HFF-Myc (cell line): ENCODE measurements at regions not wholly inside any gene's neighbourhood (a gene's known extent, or its start where the extent isn't known, plus 50 kb on each side); places are given as distances from the start of the nearest gene placed in this dataset.
"Not testable (repeated sequence)": the region's sequence is repeated elsewhere in the genome, so short reads cannot be mapped to it uniquely, and the experiment has no call there.

Experiments
- DNase-seq: peaks from one replicate; pipeline ENCODE4 v3.0.0-alpha.2; 2011; ENCODE audit warnings: low read depth; ENCODE audit errors: extremely low read depth
- H3K4me3 ChIP-seq: replicated peaks from 2 replicates; pipeline ENCODE4 v1.5.1; 2011; ENCODE audit warnings: low read depth, mild to moderate bottlenecking, control low read depth, low read length
- TF ChIP-seq, protein P1 (sequence below): IDR thresholded peaks from 2 replicates; pipeline ENCODE4 v1.5.1; 2012; ENCODE audit warnings: mild to moderate bottlenecking, low read depth, low read length, control low read depth; ENCODE audit errors: missing control alignments

DNA sequence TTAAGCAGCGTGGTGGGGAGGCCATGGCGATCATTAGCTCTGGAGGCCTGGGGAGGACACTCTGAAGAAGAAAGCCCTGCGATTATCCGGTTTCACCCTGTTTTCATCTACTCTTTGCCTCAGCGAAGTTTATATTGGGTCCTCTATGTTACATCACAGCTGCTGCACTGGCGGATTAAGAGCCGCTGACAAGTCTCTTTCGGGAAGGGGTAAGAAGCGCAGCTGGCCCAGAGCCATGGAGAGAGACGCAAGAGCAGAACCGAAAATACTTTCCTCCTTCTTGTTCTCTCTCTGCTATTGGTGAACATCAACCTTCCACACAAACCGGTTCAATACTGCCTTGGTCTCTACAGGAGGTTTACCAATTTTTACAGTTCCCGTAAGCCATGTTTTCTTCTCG is 291.5 kb downstream of the FAM72C start:
- no peak for DNase-seq
- no peak overlapping the region for H3K4me3 ChIP-seq
- TF ChIP-seq, protein P1, sequence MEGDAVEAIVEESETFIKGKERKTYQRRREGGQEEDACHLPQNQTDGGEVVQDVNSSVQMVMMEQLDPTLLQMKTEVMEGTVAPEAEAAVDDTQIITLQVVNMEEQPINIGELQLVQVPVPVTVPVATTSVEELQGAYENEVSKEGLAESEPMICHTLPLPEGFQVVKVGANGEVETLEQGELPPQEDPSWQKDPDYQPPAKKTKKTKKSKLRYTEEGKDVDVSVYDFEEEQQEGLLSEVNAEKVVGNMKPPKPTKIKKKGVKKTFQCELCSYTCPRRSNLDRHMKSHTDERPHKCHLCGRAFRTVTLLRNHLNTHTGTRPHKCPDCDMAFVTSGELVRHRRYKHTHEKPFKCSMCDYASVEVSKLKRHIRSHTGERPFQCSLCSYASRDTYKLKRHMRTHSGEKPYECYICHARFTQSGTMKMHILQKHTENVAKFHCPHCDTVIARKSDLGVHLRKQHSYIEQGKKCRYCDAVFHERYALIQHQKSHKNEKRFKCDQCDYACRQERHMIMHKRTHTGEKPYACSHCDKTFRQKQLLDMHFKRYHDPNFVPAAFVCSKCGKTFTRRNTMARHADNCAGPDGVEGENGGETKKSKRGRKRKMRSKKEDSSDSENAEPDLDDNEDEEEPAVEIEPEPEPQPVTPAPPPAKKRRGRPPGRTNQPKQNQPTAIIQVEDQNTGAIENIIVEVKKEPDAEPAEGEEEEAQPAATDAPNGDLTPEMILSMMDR = no peak

DNA sequence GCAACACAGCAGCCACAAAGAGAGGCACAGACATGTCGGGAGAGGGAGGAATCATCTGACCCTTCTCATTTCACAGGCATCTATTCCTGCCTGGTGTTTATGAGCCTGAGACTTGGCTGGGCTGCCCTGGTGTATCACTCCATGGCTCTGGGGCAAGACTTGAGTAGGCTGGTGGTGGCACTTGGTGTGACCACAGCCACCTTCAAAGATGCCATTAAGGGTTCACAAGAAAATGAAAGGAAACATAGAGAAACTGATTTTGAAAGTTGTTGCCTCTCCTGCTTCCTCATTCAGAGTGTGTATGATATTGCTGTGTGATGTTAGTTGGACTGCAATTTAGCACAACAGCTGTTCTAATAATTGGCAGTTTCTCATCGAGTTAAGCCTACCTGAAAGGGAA is 298.8 kb downstream of the FAM72C start:
- H3K4me3 ChIP-seq = no peak overlapping the region
- DNase-seq = no peak
- TF ChIP-seq, protein P1 = no peak

DNA sequence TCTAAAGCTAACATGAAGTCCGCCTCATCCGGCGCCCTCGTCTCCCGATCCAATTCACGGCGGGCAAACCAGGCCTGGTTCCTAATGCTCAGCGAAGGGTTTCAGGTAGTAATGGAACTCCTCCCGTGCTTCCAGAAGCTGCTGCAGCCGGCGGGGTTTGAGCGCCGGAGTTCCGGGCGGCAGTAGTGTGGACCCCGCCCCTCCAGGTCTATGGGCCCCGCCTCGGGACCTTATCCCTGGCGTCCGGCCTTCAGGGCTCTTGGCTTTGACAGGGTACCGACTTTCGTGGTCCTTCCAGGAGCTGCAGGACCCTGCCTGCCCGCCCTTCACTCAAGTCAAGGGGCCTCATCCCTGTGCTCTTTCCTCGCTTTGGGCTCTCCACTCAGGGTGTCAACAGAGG is 304.1 kb downstream of the FAM72C start:
- TF ChIP-seq, protein P1 = no peak
- no peak for DNase-seq
- H3K4me3 ChIP-seq = no peak overlapping the region

DNA sequence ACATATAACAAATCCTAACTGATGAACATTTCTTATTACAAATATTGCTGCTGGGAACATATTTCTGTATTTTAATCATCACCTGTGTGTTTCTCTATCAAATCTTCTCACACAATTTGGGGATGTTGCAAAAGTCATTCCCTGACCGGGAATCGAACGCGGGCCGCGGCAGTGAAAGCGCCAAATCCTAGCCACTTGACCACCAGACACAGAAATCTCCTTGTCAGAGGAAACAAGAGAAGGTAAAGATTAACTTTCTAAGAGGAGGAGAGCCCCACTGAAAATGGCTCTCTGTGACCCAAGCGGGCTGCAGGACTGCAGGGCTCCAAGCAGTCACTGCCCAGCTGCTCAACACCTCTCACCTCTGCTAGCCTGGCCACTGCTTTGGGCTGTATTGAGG is 304.9 kb downstream of the FAM72C start:
- TF ChIP-seq, protein P1 = no peak
- no peak overlapping the region for H3K4me3 ChIP-seq
- DNase-seq = no peak

DNA sequence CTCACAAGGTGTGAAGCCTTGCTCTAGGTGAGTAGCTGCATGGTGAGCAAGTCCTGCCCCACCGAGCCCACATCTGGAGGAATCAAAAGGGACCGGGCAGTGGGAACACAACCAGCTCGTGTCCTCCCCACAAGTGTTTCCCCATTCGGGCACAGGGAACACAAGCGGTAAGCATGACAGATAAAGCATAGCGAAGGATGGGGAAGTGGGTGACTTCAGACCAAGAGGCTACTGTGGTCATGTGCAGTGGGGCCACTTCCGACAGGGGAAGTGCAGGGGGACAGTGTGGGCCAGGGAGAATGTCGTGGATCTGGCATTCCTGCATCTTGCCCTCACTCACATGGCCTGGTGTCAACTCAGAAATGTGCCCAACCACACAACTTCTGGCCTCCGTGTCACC is 306.2 kb downstream of the FAM72C start:
- TF ChIP-seq, protein P1 = no peak
- H3K4me3 ChIP-seq = no peak overlapping the region
- no peak for DNase-seq

DNA sequence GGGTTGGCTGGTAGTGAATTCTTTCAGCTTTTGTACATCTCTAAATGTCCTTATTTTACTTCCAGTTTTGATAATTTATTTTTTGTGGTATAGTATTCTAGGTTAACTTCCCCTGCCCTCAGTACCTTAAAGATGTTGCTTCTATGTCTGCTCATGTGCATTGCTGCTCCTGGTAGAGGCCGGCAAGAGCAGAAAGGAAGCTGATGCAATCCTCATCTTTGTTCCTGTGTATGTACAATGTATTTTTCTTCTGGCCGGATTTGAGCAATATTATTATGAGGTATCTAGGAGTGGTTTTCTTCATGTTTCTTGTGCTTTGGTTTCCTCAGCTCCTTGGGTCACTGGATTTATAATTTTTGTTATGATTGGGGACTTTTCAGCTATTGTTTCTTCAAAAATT is 308.7 kb downstream of the FAM72C start:
- not testable (repeated sequence) for H3K4me3 ChIP-seq, DNase-seq

DNA sequence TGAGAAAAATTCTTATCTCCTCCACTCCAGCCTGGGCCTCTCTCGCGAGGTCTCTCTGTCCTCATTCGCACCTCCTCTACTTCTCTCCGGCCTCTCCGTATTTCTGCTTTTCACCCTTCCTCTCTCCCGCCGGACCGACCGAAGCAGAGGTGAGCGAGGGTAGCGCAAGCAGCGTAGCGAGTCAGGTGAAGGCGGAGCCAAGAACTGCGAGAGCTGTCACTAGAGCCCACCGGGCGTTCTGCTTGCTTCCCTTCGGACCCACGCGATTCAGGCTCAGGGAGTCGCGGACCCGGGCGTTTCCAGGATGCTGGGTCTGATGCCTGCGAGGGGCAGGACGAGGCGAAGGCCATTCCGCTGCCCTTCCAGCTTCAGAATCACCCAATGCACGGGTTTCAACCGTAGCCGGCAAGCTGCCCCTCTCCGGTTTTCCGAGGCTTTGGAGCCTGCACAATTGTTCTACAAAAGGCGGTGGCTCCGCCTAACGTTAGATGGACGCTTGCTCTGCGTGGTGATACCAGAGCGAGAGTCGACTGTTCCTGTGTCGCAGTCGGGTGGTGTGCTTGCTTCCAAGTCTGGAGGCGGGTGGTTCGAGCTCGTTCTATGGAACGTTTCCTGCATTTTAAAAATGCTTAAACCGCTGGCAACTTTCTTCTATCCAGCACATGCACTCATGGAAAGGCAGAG is 310.2 kb downstream of the FAM72C start:
- TF ChIP-seq, protein P1 = no peak
- no peak for DNase-seq
- H3K4me3 ChIP-seq = no peak overlapping the region
